K562 (cell line): ENCODE measurements at regions not wholly inside any gene's neighbourhood (a gene's known extent, or its start where the extent isn't known, plus 50 kb on each side); places are given as distances from the start of the nearest gene placed in this dataset.

Source experiments
- BHLHE40 ChIP-seq: IDR thresholded peaks from 2 replicates; pipeline ENCODE4 v1.6.1; 2011; ENCODE audit warnings: low read length, improper control_type of control experiment
- CTCF ChIP-seq, 3 experiments: IDR thresholded peaks in 2 of 3; conservative IDR thresholded peaks in 1 of 3; 2 replicates each; pipeline ENCODE4 v1.5.1; 2011 to 2012; ENCODE audit warnings: low read length in 3 of 3, mild to moderate bottlenecking in 3 of 3, control low read depth in 2 of 3, improper control_type of control experiment in 1 of 3, inconsistent platforms in 1 of 3, low read depth in 1 of 3, mixed read lengths in 1 of 3, moderate library complexity in 1 of 3; ENCODE audit not compliant: insufficient read depth in 2 of 3
- ESRRA ChIP-seq: fragments of 450-650 bp; IDR thresholded peaks from 2 replicates; pipeline ENCODE4 v1.6.1; 2014; ENCODE audit warnings: low read depth, mild to moderate bottlenecking, moderate library complexity, borderline replicate concordance
- FOXA1 ChIP-seq: fragments of 450-650 bp; IDR thresholded peaks from 2 replicates; pipeline ENCODE4 v1.6.1; 2016; ENCODE audit warnings: mild to moderate bottlenecking, borderline replicate concordance
- MEF2D ChIP-seq: conservative IDR thresholded peaks from 2 replicates; pipeline ENCODE4 v1.6.1; 2016; ENCODE audit warnings: low read depth, missing genetic modification characterization, missing compliant biosample characterization
- MXI1 ChIP-seq: IDR thresholded peaks from 2 replicates; pipeline ENCODE4 v1.6.1; 2011; ENCODE audit warnings: low read depth, mild to moderate bottlenecking, improper control_type of control experiment, low read length
- NFE2 ChIP-seq: IDR thresholded peaks from 2 replicates; pipeline ENCODE4 v1.6.1; 2014; ENCODE audit warnings: antibody characterized with exemption, low read depth
- POLR2AphosphoS5 ChIP-seq: IDR thresholded peaks from 2 replicates; pipeline ENCODE4 v1.6.1; 2011; ENCODE audit warnings: mild to moderate bottlenecking, low read depth, low read length, moderate library complexity; ENCODE audit not compliant: control insufficient read depth, insufficient read depth
- STAG1 ChIP-seq: sonication (generic); formaldehyde crosslinking; IDR thresholded peaks from 2 replicates; pipeline ENCODE4 v1.5.0; 2020; ENCODE audit warnings: missing genetic modification reagents, borderline replicate concordance
- TEAD1 ChIP-seq, 2 experiments: fragments of 450-650 bp in 1 of 2; sonication (generic) in 1 of 2; formaldehyde crosslinking; IDR thresholded peaks; 2 replicates each; pipeline versions ENCODE4 v1.4.0 to v1.8.0; 2020 to 2022; ENCODE audit warnings: mild to moderate bottlenecking in 2 of 2, missing genetic modification reagents in 1 of 2
- TGIF2 ChIP-seq: sonication (generic); formaldehyde crosslinking; IDR thresholded peaks from 2 replicates; pipeline ENCODE4 v1.8.1; 2022; ENCODE audit warnings: mild to moderate bottlenecking, missing genetic modification reagents, moderate library complexity
- YBX1 ChIP-seq: fragments of 450-650 bp; IDR thresholded peaks from 2 replicates; pipeline ENCODE4 v1.7.1; 2016; ENCODE audit warnings: mild to moderate bottlenecking
- TF ChIP-seq, protein P1 (sequence below): sonication (generic); formaldehyde crosslinking; IDR thresholded peaks from 2 replicates; pipeline ENCODE4 v1.8.0; 2023; ENCODE audit warnings: mild to moderate bottlenecking, missing genetic modification reagents
- TF ChIP-seq, protein P2 (sequence below): sonication (generic); formaldehyde crosslinking; IDR thresholded peaks from 2 replicates; pipeline ENCODE4 v1.8.0; 2022; ENCODE audit warnings: mild to moderate bottlenecking, missing genetic modification reagents

DNA sequence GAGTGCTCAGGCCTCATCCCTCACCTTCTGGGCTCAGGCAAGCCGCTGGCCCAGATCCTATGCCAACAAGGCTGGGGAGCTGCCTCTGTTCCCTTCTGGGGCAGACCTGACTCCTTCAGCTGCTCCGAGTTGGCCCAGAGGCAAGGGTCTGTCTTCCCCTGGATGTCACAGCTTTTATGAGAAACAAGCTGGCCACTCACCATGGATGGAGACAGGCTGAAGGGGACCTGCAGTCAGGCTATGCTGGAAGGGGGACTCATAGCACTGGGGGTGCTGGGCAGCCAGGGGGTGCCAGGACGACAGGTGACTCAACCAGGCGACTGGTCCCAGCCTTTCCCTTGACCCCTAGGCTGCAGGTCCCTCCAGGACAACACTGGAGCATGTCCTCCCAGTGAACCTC, 52.4 kb upstream of the C1QTNF9B start:
- TF ChIP-seq, protein P1, sequence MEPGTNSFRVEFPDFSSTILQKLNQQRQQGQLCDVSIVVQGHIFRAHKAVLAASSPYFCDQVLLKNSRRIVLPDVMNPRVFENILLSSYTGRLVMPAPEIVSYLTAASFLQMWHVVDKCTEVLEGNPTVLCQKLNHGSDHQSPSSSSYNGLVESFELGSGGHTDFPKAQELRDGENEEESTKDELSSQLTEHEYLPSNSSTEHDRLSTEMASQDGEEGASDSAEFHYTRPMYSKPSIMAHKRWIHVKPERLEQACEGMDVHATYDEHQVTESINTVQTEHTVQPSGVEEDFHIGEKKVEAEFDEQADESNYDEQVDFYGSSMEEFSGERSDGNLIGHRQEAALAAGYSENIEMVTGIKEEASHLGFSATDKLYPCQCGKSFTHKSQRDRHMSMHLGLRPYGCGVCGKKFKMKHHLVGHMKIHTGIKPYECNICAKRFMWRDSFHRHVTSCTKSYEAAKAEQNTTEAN (CRISPR knock-in tag) = no peak
- TF ChIP-seq ESRRA (no peak), NFE2 (no peak), FOXA1 (no peak), TGIF2 (CRISPR knock-in tag) (no peak), YBX1 (no peak), TEAD1 (CRISPR knock-in tag; IDR thresholded peaks at IDR 0.05) (no peak), CTCF (IDR thresholded peaks at IDR 0.05 in 2 of 3, conservative IDR thresholded peaks at IDR 0.05 in 1 of 3; ENCODE audit: insufficient read depth in 2 of 3, low read depth in 1 of 3, low read length in 3 of 3) (no peak), POLR2AphosphoS5 (no peak), BHLHE40 (no peak), MXI1 (no peak), MEF2D (tag) (no peak), STAG1 (CRISPR knock-in tag) (no peak)
- TF ChIP-seq, protein P2, sequence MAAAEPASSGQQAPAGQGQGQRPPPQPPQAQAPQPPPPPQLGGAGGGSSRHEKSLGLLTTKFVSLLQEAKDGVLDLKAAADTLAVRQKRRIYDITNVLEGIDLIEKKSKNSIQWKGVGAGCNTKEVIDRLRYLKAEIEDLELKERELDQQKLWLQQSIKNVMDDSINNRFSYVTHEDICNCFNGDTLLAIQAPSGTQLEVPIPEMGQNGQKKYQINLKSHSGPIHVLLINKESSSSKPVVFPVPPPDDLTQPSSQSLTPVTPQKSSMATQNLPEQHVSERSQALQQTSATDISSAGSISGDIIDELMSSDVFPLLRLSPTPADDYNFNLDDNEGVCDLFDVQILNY (CRISPR knock-in tag) = no peak
